ENCODE measurements at regions not wholly inside any gene's neighbourhood (a gene's known extent, or its start where the extent isn't known, plus 50 kb on each side); places are given as distances from the start of the nearest gene placed in this dataset.
"Not testable (repeated sequence)": the region's sequence is repeated elsewhere in the genome, so short reads cannot be mapped to it uniquely, and the experiment has no call there.

DNA sequence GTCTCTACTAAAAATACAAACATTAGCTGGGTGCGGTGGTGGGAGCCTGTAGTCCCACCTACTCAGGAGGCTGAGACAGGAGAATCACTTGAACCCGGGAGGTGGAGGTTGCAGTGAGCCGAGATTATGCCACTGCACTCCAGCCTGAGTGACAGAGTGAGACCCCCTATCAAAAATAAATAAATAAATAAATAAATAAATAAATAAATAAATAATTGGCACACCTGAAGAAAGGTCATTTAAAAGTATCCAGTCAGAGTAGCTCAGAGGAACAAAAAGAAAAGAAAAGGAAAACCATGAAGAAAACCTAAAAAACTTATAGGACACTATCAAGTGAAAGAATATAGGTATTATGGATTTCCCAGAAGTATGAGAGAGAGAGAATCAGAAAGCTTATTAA is 330.1 kb upstream of the AR start:
- not testable (repeated sequence) for DNase-seq

DNA sequence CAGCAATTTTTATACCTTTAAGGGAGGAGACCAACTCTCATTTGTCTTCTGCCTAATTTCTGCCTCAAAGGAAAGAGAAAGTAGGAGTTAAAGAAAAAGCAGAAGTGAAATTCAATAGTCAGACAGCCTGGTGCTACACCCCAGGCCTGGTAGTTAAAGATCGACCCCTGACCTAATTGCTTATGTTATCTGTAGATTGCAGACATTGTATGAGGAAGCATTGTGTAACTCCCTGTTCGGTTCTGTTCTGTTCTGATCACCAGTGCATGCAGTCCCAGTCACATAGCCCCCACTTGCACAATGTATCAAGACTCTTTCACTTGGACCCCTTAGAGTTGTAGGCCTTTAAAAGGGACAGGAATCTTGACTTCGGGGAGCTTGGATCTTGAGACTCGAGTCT is 335.9 kb upstream of the AR start:
- no peak for DNase-seq

DNA sequence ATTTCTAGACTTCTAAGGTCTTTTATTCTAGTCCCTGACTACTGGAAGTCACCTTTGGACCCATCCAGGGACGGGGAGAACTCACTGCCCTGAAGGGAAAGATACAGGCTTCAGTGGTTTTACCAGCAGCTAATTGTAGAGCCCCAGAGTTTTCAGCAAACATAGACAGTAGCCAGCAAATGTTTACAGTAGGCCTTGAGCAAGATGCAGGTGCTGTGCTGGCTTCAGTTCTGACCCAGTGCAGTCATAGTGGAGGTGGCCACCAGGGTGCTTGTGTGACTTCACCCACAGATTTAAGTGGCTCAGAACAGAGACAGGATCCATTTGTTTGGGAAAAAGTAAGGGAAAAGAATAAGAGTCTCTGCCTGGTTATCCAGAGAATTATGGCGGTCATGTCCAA is 384.4 kb upstream of the AR start:
- DNase-seq = no peak

DNA sequence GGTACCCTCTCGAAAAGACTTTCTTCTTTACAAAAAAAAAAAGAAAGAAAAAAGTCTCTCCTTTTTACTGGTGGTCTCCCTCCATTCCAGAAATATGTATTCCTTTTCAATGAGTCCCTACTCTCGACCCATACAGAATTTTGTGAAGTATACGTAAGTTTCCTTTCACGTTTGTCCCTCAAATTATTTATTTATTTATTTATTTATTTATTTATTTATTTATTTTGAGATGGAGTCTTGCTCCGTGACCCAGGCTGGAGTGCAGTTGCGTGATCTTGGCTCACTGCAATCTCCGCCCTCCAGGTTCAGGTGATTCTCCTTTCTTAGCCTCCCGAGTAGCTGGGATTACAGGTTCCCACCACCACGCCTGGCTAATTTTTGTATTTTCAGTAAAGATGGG is 429.2 kb upstream of the AR start:
- DNase-seq = no peak

DNA sequence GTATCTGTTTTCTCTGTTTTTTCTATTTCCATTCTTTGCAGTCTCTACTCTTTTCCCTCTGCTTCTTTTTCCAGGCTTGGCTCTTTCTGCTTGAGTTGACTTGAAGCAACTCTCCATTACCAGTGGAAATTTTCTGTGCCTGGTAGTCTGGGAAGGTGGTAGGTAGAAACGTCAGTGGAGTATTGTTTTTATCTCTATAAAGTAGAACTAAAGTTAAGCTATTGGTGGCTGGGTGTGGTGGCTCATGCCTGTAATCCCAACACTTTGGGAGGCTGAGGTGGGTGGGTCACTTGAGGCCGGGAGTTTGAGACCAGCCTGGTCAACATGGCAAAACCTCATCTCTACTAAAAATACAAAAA is 438.1 kb upstream of the AR start:
- no peak for DNase-seq

DNA sequence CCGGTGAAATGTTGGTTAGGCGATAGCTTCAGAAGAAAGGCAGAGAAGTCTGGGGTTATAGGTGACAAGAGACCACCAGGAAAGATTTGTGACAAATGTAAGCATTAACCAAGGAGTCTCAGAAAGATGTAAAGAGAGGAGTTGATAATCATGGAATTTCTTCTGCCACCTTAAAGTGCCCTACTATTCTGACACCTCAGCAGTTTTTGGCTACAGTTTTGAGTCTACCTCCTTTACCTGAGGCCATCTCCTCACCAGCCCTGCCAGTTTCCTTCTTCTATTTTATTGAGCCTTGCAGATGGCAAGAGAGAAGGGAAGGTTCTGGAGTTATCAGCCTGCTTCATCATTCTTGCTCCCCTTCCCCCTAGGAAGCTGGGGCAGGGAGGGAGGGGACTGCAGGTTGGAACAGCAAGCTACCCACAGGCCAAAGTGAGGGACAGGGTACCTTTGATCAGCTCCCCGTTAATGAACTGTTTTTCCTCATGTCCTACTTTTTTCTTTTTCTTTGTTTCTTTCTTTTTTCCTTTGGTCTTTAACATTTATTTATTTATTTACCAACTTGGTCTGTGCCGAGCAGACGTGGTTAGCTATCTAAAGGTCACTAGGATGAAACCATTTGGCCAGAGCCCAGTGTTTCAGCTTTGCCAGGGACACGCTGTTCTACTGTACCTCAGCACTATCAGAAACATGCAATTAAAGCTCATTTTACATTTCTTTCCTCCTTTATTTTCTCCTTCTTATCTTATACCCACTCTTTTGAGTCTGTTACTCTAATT is 438.7 kb upstream of the AR start:
- DNase-seq = no peak

DNA sequence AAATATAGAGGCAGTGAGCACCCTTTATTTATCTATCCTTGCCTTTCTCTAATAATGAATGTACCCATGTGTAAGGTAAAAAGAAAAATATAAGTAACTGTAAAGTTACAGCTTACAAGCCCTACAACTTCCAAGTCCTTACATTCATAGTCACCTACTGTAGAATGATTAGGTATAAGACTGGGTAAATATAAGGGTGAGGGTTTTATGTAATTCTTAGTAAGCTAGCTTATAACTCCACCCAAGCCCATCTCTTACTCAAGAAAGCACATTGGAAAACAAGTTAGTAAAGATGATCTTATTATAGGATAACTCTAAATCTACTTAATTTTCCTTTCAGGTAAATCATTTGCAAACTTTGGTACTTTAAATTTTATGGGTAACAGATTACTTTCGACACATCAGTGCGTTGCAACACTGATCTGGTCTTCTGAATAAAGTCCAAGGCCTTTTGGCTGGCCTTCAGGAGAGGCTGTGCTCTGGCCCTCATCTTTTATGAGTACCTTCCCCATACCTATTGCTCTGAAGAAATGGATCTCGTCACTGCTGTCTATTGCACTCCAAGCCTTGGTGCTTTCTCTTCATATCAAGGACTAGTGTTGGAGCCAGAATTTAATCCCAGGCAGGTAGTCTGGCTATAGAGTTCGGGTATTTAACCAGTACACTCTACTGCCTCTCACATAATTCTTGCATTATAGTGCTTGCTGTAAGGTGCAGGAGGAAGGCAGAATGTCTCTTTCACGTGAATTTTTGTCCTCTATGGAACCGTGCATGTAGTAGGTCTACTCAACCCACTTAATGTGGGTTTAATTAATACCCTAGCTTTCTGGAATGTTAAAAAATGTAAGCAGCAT is 443.6 kb upstream of the AR start:
- no peak for DNase-seq

DNA sequence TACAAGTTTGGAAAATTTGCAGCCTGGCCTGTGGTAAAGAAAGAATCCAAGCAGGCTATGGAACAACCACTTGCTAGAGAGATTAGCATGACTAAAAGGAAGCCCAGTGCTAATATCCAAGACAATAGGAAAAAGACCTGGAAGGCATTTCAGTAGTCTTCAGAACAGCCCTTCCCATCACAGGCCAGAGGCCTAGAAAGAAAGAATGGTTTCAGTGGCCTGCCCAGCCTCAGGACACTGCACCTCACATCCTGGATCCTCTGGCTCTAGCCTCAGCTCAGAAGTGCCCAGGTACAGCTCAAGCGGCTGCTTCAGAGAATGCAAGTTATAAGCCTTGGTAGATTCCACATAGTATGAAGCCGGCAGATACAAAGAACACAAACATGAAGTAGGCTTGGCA is 449.8 kb upstream of the AR start:
- no peak for DNase-seq

DNA sequence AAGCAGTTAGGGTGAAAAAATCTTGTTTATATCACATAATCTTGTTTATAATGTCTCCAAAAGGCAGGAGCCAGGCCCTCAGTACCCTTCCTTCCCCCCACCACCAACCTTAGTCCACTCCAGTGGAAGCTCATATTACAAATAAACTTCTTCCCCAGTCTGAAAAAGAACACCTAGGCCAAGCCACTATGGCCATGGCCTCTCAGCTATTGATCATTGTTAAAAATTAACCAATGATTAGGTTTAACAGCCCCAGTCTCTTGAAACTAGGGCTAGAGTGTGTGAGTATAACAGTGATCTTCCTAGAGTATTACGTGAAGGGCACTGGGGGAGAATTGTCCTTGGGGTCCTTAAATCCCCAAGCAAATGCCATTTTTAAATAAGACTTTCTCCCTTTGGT is 411.9 kb upstream of the EDA2R start:
- DNase-seq = no peak

DNA sequence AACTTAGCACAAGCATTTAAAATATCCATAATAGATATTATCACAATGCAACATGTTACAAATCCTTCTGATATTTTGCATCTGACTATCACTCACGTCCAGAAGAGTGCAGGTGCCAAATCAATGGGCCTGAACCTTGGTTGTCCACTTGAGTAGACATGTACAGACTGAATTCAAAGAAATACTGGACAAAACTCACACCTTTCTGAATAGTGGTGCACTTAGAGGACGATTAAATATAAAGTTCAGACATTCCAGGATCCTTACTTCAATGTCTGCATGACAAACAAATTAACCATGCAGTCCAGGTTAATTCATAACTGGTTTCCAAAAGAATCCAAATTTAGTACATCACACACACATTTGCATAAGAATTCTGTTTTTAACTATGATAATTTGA is 406.0 kb upstream of the EDA2R start:
- DNase-seq = no peak

DNA sequence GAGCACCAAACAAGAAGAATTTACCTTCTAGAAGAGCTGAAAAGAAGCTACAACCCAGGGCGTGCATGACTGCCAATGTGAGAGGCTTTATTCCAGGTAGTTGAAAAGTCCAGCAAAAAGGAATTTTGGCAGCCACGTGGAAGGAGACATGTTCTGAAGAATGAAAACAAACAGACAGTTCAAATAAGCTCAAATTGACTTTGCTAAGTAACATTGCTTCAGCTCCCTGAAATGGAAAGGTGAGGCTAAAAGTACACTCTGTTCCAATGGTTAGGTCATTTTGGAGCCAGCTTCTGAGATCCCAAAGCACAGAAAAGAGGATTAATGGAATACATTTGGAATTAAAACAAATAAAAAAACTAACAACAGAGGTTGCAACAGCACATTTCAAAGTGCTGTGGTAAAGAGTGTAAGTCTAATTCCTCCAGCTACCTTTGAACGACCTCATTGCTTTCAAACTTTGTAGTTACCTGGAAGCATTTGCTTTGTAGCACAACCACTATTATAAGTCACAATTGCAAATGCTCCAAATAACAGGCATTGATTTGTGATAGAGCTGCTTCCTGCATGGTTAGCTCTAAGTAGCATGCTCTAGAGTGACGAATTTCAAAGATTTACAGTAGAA is 405.3 kb upstream of the EDA2R start:
- no peak for DNase-seq

DNA sequence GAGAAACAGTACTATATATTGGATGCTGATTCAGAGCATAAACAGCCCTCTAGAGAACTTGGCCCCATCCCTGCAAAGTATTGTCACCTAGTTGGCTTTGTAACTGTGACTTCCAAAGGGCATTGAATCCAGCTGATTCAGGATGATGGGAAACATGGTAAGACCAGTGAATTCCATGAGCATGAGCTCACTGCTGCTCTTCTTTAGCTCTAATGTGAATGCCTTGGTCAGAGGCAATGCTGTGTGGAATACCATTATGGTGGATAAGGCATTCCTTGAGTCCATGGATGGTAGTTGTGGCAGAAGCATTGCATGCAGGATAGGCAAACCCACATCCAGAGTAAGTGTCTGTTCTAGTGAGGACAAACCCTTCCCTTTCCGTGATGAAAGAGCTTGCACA is 365.6 kb upstream of the EDA2R start:
- DNase-seq = no peak

DNA sequence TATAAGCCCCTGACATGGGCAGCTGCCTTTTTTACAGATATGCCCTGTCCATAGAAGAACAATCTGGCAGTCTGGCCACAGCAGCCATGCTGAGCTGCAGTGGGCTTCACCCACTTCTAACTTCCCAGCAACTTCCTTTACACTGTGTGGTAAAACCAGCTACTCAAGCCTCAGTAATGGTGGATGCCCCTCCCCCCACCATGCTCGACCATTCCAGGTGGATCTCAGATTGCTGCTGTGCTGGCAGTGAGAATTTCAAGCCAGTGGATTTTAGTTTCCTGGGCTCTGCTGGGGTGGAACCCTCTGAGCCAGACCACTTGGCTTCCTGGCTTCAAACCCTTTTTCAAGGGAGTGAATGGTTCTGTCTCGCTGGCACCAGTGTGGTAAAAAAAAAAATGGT is 355.9 kb upstream of the EDA2R start:
- no peak for DNase-seq

DNA sequence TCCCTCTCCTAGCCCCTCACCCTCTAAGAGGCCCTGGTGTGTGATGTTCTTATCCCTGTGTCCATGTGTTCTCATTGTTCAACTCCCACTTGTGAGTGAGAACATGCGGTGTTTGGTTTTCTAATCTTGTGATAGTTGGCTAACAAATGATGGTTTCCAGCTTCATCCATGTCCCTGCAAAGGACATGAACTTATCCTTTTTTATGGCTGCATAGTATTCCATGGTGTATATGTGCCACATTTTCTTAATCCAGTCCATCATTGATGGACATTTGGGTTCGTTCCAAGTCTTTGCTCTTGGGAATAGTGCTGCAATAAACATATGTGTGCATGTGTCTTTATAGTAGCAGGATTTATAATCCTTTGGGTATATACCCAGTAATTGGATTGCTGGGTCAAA is 353.2 kb upstream of the EDA2R start:
- not testable (repeated sequence) for DNase-seq

DNA sequence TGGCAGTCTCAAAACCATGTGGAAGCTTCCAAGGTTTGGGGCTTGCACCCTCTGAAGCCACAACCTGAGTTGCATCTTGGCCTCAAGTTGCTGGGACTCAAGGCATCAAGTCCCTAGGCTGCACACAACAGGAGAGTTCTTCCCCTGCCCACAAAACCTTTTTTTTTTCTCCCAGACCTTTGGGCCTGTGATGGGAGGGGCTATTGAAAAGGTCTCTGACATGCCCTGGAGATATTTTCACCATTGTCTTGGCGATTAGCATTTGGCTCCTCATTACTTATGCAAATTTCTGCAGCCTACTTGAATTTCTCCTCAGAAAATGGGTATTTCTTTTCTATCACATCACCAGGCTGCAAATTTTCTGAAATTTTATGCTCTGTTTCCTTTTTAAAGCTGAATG is 349.5 kb upstream of the EDA2R start:
- no peak for DNase-seq

DNA sequence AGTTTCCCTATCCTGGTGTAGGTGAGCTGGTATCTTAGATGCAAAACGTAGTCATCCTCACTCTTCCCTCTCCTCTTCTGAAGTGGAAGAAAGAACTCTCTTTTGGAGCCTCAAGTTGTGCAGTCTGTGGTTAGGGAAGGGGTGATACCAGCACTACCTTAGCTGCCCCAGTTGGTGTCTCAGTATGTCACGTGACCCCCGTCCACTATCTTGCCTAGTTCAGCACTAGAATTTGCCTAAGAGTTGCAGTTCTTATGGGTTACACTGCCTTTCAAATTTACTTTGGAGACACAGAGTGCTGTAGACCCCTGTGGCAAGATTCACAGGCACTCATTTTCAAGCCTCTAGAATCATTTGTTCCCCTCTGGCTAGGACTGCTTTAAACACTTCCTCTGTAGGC is 322.8 kb upstream of the EDA2R start:
- no peak for DNase-seq

DNA sequence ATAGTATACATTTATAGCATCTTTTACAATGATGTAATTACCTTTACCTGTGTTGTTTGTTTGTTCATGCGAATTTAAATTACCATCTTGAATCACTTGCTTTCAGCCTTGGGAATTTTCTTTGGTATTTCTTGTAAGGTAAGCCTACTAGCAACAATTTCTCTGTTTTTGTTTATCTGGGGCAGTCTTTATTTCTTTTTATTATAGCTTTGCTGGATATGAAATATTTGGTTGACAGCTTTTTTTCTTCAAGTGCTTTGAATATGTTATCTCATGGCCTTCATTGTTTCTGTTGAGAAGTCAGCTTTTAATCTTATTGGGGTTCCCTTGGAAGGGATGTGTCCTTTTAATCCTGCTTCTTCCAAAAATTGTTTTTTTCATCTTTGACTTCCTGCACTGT is 292.8 kb upstream of the EDA2R start:
- DNase-seq = no peak

DNA sequence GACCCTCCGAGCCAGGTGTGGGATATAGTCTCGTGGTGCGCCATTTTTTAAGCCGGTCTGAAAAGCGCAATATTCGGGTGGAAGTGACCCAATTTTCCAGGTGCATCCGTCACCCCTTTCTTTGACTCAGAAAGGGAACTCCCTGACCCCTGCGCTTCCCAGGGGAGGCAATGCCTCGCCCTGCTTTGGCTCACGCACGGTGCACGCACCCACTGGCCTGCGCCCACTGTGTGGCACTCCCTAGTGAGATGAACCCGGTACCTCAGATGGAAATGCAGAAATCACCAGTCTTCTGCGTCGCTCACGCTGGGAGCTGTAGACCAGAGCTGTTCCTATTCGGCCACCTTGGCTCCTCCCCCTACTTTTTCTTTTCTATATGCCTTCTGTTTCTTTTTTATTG is 291.6 kb upstream of the EDA2R start:
- DNase-seq = not testable (repeated sequence)

DNA sequence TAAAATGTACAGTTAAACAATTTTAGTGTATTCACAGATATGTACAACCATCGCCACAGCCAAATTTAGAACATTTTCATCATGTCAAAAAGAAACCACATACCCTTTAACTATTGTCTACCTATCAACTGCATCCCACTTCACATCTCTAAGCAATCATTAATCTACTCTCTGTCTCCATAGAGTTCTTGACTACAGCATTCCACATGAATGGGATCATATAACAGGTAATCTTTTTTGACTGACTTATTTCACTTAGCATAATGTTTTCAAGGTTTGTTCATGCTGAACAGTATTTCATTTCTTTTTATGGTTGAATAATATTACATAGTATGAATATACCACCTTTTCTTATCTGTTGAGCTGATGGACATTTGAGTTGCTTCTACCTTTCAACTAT is 281.4 kb upstream of the EDA2R start:
- DNase-seq = no peak

DNA sequence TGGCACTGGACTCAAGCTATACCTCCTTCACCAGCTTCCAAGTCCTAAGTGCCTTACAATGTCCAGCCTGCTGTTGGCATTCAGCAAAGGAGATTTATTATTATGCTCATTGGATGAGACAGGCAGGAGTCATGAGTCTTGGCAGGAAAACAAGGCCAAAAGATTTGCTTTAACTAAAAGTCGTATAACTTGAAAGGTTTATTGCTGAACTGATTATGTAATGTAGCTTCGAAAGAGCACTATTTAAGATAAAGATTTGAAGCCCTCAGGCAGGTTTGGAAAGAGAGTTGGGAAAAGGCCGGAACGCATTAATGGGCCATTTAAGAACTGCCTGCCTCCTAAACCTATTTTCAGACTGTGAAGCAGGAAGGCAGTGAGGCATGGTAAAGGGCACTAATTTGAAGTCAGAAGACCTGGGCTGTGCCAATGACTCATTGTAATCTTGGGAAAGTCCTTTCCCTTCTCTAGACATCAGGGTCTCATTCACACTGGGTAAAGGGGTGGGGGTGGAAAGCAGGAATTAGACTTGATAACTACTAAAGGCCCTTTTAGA is 280.5 kb upstream of the EDA2R start:
- no peak for DNase-seq

DNA sequence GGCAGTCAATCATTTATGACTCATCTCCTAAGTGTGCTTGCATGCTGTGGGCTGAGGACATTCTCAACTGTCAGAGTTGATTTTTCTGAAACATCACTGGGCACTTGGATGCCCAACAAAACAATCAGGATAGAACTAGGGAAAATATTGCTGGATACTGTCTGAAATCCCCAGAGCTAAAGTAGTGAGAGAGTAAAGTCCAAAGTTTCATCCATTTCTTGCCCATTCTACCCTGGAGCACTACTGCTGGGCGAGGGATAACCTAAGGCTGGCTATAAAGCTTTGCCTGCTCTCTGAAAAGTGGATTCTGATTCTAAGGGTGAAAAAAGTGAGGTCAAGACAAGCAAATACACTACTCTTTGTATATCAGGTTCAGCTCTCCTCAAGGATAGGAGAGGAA is 279.6 kb upstream of the EDA2R start:
- no peak for DNase-seq

DNA sequence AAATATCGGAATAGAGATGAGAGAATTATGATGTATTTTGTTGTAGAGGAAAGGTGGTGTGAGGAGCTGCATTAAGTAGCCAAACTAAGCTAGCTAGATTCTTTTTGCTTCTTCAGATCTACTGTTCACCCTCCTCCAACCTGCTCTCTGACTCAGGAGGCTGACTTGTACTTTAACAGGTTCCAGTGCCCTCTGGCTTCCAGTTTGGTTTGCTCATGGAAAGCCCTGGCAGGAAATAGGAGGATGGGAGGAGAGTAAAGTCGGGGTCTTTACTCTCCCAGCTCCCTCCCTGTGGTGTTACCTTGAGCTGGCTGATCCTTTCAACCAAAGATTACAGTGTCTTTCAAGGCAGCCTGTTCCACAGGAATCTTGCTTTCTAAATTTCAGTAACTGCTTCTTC is 277.0 kb upstream of the EDA2R start:
- DNase-seq = no peak

DNA sequence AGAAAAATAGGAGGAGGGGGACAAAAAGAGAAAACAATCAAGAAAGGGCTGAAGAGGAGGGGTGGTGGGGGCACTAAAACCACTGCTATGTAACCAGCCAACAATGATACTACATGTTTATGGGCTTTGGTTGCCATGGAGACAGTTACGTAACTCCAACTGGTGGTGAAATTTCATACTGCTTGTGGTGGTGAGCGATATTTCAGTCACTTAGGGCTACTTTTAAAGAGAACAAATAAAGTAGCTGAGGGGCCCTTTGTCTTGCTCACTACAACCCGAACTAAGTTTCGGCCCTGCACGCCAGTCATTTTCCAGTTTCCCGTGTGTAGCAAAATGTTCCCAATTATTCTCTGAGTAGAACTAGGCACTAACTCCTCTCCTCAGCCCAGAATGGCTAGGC is 275.2 kb upstream of the EDA2R start:
- DNase-seq = no peak
